Kidney (tissue), 13 donors: ENCODE measurements at regions not wholly inside any gene's neighbourhood (a gene's known extent, or its start where the extent isn't known, plus 50 kb on each side); places are given as distances from the start of the nearest gene placed in this dataset.

Source experiments
- DNase-seq, 5 donors: peaks; one replicate each; pipeline ENCODE4 v3.0.0-alpha.2; 2013 to 2020
- FAIRE-seq: peaks from 2 replicates; lab custom pipeline; 2012; peaks lifted over from hg19 to GRCh38; lab: Jason Lieb, UNC
- H3K27ac ChIP-seq, 2 donors: one replicate each; pipeline ENCODE4 v1.7.0; 2013; ENCODE audit warnings: low read depth in 2 of 2, low read length in 2 of 2, inconsistent platforms in 1 of 2
- H3K27me3 ChIP-seq: one replicate; pipeline ENCODE4 v1.7.1; 2013; ENCODE audit warnings: low read length, inconsistent platforms; ENCODE audit not compliant: control insufficient read depth, insufficient read depth
- H3K36me3 ChIP-seq, 3 donors: one replicate each; pipeline versions ENCODE4 v1.7.0 to v1.7.1; 2013; ENCODE audit warnings: low read length in 3 of 3, control low read depth in 1 of 3, inconsistent platforms in 1 of 3; ENCODE audit not compliant: insufficient read depth in 3 of 3, control insufficient read depth in 2 of 3
- H3K4me1 ChIP-seq, 3 donors: one replicate each; pipeline versions ENCODE4 v1.7.0 to v1.7.1; 2013; ENCODE audit warnings: low read length in 3 of 3, inconsistent platforms in 1 of 3, low read depth in 1 of 3; ENCODE audit not compliant: control insufficient read depth in 2 of 3, insufficient read depth in 2 of 3
- H3K4me3 ChIP-seq, 3 donors: one replicate each; pipeline versions ENCODE4 v1.7.0 to v1.8.1; 2013; ENCODE audit warnings: low read length in 3 of 3, control low read depth in 1 of 3, inconsistent platforms in 1 of 3
- H3K9ac ChIP-seq, 3 donors: one replicate each; pipeline versions ENCODE4 v1.7.0 to v1.7.1; 2013; ENCODE audit warnings: low read length in 3 of 3, control low read depth in 1 of 3, inconsistent platforms in 1 of 3
- H3K9me3 ChIP-seq, 3 donors: one replicate each; pipeline versions ENCODE4 v1.7.0 to v1.7.1; 2013; ENCODE audit warnings: low read length in 3 of 3, control low read depth in 1 of 3, inconsistent platforms in 1 of 3; ENCODE audit not compliant: control insufficient read depth in 2 of 3, insufficient read depth in 1 of 3
- intact Hi-C: fragments of 100-400 bp; cut with DNase I; formaldehyde crosslinking; loops from one replicate; pipeline ENCODE4 v1.11.1; 2022
- TF ChIP-seq, protein P1 (sequence below): IDR thresholded peaks from 3 replicates; pipeline ENCODE4 v1.5.1; 2012; ENCODE audit warnings: mild to moderate bottlenecking, moderate library complexity, borderline replicate concordance; ENCODE audit not compliant: insufficient read depth; ENCODE audit errors: extremely low read depth
- donor health status: control.
- donor health status: control.
- donor health status: control.
- donor health status: control.
- donor health status: control.
- donor health status: DM: yes; HTN: yes; CAD: no.
- donor health status: Normal renal cell carcinoma (clear cell type).

DNA sequence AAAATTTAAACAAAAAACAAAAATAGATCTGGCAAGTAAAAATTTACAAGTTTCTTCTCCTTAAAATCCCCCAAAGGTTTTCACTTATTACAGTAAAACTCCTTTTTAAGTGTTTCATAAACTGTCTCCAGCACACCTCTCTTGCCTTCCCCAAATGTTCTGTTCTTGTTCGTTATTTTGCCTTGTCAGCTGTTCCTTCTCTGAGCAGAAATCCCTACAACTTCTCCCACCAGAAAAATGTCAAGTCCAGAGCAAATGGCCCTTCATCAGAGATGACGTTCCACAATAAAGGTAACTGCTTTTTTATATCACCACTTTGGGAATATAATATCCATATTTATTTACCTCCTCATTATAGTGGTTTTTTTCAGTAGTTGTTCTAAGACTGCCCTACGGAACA is 432.1 kb downstream of the ADAM29 start:
- H3K36me3 ChIP-seq: no peaks in the 10 kb centered on the region
- TF ChIP-seq, protein P1, sequence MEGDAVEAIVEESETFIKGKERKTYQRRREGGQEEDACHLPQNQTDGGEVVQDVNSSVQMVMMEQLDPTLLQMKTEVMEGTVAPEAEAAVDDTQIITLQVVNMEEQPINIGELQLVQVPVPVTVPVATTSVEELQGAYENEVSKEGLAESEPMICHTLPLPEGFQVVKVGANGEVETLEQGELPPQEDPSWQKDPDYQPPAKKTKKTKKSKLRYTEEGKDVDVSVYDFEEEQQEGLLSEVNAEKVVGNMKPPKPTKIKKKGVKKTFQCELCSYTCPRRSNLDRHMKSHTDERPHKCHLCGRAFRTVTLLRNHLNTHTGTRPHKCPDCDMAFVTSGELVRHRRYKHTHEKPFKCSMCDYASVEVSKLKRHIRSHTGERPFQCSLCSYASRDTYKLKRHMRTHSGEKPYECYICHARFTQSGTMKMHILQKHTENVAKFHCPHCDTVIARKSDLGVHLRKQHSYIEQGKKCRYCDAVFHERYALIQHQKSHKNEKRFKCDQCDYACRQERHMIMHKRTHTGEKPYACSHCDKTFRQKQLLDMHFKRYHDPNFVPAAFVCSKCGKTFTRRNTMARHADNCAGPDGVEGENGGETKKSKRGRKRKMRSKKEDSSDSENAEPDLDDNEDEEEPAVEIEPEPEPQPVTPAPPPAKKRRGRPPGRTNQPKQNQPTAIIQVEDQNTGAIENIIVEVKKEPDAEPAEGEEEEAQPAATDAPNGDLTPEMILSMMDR: no peak
- no peak overlapping the region for H3K9ac ChIP-seq
- DNase-seq (no peak), FAIRE-seq (no peak)
- intact Hi-C loops: no loop called here
- no peak overlapping the region for H3K4me3 ChIP-seq
- no peaks in the 10 kb centered on the region for H3K4me1 ChIP-seq
- H3K27me3 ChIP-seq: no peaks in the 10 kb centered on the region
- no peaks in the 10 kb centered on the region for H3K9me3 ChIP-seq
- H3K27ac ChIP-seq: no peak overlapping the region

DNA sequence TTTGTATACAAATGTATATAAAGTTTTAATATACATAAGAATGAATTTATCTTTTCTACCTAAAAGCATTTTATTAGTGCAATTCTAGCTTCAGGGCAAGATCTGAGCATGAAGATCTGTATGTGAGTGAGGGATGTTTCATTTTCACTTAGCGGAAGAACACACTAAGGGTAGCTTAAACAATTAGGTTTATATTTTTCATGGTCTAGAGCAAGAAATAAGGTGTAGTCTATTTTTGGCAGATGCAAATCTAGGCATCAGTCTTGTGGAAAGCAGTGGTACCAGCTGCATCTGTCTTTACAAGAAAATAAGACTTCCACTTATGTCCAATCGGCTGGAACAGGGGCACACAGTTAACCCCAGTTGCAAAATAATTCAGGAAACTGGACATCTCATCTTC is 433.3 kb downstream of the ADAM29 start:
- no peaks in the 10 kb centered on the region for H3K27me3 ChIP-seq
- no peak overlapping the region for H3K4me3 ChIP-seq
- TF ChIP-seq, protein P1: no peak
- H3K36me3 ChIP-seq: no peaks in the 10 kb centered on the region
- no peak overlapping the region for H3K9ac ChIP-seq
- no peak overlapping the region for H3K27ac ChIP-seq
- intact Hi-C loops: no loop called here
- H3K4me1 ChIP-seq: no peaks in the 10 kb centered on the region
- FAIRE-seq (no peak), DNase-seq (no peak)
- H3K9me3 ChIP-seq: no peaks in the 10 kb centered on the region

DNA sequence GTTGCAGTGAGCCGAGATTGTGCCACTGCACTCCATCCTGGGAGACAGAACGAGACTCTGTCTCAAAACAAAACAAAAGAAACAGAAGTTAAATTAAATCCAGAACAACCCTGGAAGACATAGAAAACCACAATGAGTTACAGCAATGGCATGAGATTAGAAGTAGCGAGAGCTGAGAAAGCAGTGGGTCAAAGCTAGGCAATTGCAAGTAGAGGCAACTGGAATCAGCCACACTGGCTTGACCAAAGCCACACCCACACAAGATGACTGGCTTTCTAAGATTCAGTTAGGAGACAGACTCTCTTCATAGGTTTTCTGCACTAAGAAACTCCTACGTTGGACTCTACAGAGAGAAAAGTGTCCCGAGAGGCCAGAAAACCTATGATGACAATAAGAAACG is 443.0 kb downstream of the GPM6A start:
- Histone ChIP-seq H3K27me3 (no peaks in the 10 kb centered on the region), H3K4me3 (no peak overlapping the region), H3K36me3 (no peaks in the 10 kb centered on the region), H3K4me1 (no peaks in the 10 kb centered on the region), H3K9me3 (no peaks in the 10 kb centered on the region), H3K9ac (no peak overlapping the region), H3K27ac (no peak overlapping the region)
- intact Hi-C loops: no loop called here
- DNase-seq (no peak), FAIRE-seq (no peak)
- TF ChIP-seq, protein P1: no peak

DNA sequence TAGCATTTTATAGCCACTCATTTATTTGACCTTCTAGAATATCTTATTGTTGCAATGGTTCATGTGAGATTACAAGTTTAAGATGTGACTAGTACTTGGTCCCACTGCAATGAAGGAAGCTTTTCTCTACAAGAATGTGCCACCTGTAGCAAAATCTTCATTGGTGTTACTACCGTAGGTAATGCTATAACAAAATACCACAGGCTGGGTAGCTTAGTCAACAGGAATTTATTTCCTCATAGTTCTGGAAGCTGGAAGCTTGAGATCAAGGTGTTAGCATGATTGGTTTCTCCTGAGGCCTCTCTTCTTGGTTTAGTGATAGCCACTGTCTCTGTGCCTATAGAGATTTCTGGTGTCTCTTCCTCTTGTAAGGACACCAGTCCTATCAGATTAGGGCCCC is 441.0 kb downstream of the GPM6A start:
- Histone ChIP-seq H3K9me3 (no peaks in the 10 kb centered on the region), H3K4me3 (no peak overlapping the region), H3K27ac (no peak overlapping the region), H3K36me3 (no peaks in the 10 kb centered on the region), H3K4me1 (no peaks in the 10 kb centered on the region), H3K9ac (no peak overlapping the region), H3K27me3 (no peaks in the 10 kb centered on the region)
- FAIRE-seq: no peak
- TF ChIP-seq, protein P1: no peak
- intact Hi-C loops: no loop called here
- DNase-seq: no peak
